Neural progenitor cell (in vitro differentiated cells): ENCODE measurements at regions not wholly inside any gene's neighbourhood (a gene's known extent, or its start where the extent isn't known, plus 50 kb on each side); places are given as distances from the start of the nearest gene placed in this dataset.

ENCODE experiments used
- CTCF ChIP-seq: fragments of 200-600 bp; sonication (generic); IDR thresholded peaks from 2 replicates; pipeline ENCODE4 v1.5.1; 2017; ENCODE audit warnings: antibody characterized with exemption, mild to moderate bottlenecking
- EZH2 ChIP-seq: fragments of 200-600 bp; sonication (generic); IDR thresholded peaks from 2 replicates; pipeline ENCODE4 v1.6.1; 2017; ENCODE audit warnings: antibody characterized with exemption, mild to moderate bottlenecking, moderate library complexity
- EZH2phosphoT487 ChIP-seq: fragments of 200-600 bp; sonication (generic); IDR thresholded peaks from 2 replicates; pipeline ENCODE4 v1.6.1; 2017; ENCODE audit warnings: antibody characterized with exemption

GRCh38 chr12:89878950-89879349 lies 170.3 kb upstream of the ATP2B1 start:
- TF ChIP-seq EZH2: no peak
- no peak for TF ChIP-seq CTCF
- TF ChIP-seq EZH2phosphoT487: no peak
